ENCODE measurements at regions not wholly inside any gene's neighbourhood (a gene's known extent, or its start where the extent isn't known, plus 50 kb on each side); places are given as distances from the start of the nearest gene placed in this dataset.

- Histone ChIP-seq H3K27me3 (replicated peaks; ENCODE audit: control insufficient read depth, insufficient read depth, low read length) (no peaks in the 10 kb centered on the region), H3K9ac (ENCODE audit: low read length) (peak overlapping the region; percentile 71), H3K36me3 (ENCODE audit: control insufficient read depth, insufficient read depth, low read length, severe bottlenecking) (no peaks in the 10 kb centered on the region), H3K4me1 (ENCODE audit: control insufficient read depth, insufficient read depth, low read length) (peaks cover 41% of the 10 kb centered on the region), H3K9me3 (ENCODE audit: control insufficient read depth, low read length) (no peaks in the 10 kb centered on the region), H3K4me3 (ENCODE audit: low read length) (peak overlapping the region; percentile 72)
- peak; percentile 88 for DNase-seq (ENCODE audit: low read depth)
Observed at GRCh38 chr4:184267673-184268583, 50.3 kb upstream of the ENPP6 start.

Data from adipocyte (in vitro differentiated cells).